AG04450 (cell line): ENCODE measurements at regions not wholly inside any gene's neighbourhood (a gene's known extent, or its start where the extent isn't known, plus 50 kb on each side); places are given as distances from the start of the nearest gene placed in this dataset.

Experiments used
- CTCF ChIA-PET: fragments of 300-600, 350-600 bp; formaldehyde crosslinking; extraction: SDS; loops from one replicate; lab custom pipeline; 2022; ENCODE audit warnings: antibody characterized with exemption, inconsistent platforms; lab: Charles Lee
- POLR2A ChIA-PET: fragments of 350-600 bp; formaldehyde crosslinking; extraction: SDS; loops from one replicate; lab custom pipeline; 2021; ENCODE audit warnings: antibody characterized with exemption, inconsistent platforms; lab: Yijun Ruan, JAX
- DNase-seq: peaks from one replicate; pipeline ENCODE4 v3.0.0-alpha.2; 2011; ENCODE audit warnings: low read depth, low spot score
- H3K27ac ChIP-seq: one replicate; pipeline ENCODE4 v1.5.1; 2012; ENCODE audit warnings: low read depth, low read length, control low read depth
- H3K27me3 ChIP-seq: one replicate; pipeline ENCODE4 v1.6.0; 2012; ENCODE audit warnings: low read length; ENCODE audit not compliant: control insufficient read depth, insufficient read depth
- H3K4me3 ChIP-seq: 2 replicates; pipeline ENCODE4 v1.5.1; 2011; ENCODE audit warnings: mild to moderate bottlenecking, low read depth, low read length, control low read depth
- H3K9me3 ChIP-seq: 2 replicates; pipeline ENCODE4 v1.5.1; 2012; ENCODE audit warnings: low read length; ENCODE audit not compliant: control insufficient read depth, insufficient read depth
- TF ChIP-seq, protein P1 (sequence below): IDR thresholded peaks from 2 replicates; pipeline ENCODE4 v1.5.1; 2011; ENCODE audit warnings: low read depth, low read length, control low read depth, inconsistent platforms

DNA sequence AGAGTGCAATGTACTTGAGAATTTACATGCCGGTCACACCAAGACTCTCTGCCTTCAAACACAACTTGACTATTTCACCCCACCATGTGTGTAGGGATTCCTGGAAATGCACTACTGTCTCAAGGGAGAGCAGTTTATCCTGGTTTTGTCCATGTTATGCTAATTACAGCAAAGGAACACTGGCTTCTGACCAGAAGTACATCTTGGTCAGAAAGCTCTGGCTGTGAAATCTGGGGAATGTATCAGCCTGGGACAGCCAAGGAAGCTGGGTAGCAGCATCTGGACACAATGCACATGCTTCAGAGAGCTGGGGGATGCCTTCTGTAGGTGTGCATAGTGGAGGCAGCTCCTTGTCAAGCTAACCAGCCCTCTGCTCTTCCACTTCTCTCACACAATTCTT is 1432.6 kb upstream of the TENM3 start:
- TF ChIP-seq, protein P1, sequence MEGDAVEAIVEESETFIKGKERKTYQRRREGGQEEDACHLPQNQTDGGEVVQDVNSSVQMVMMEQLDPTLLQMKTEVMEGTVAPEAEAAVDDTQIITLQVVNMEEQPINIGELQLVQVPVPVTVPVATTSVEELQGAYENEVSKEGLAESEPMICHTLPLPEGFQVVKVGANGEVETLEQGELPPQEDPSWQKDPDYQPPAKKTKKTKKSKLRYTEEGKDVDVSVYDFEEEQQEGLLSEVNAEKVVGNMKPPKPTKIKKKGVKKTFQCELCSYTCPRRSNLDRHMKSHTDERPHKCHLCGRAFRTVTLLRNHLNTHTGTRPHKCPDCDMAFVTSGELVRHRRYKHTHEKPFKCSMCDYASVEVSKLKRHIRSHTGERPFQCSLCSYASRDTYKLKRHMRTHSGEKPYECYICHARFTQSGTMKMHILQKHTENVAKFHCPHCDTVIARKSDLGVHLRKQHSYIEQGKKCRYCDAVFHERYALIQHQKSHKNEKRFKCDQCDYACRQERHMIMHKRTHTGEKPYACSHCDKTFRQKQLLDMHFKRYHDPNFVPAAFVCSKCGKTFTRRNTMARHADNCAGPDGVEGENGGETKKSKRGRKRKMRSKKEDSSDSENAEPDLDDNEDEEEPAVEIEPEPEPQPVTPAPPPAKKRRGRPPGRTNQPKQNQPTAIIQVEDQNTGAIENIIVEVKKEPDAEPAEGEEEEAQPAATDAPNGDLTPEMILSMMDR, result no peak
- no peak for DNase-seq
- no peaks in the 10 kb centered on the region for H3K9me3 ChIP-seq
- POLR2A ChIA-PET, result no interaction called here
- no peak overlapping the region for H3K27ac ChIP-seq
- CTCF ChIA-PET, result interaction anchor here (2.5 to 3.4 kb wide), 2 partner anchors 18 to 145 kb away, joined by 12 to 13 read pairs; no protein-coding TSS in a partner anchor
- no peaks in the 10 kb centered on the region for H3K27me3 ChIP-seq
- H3K4me3 ChIP-seq, result no peak overlapping the region

DNA sequence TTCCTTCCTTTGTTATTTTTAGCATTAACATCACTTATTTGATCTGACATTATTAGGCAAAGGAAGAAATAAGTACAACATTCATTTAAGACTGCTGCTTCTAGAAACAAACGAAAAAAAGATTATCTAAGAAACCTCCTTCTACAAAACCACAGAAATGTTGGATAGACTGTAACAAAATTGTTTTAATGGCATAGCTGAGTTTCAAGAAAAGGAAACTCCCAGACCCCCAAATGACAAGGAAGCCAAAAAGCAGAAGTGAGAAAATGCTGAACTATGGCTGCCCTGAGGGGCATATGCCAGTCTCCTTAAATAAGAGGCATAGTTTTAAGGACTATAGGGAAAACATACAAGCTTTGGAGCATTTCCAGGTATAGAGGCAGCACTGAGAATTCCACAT is 1431.6 kb upstream of the TENM3 start:
- ChIA-PET POLR2A (no interaction called here), CTCF (interaction anchor here (1.3 to 3.4 kb wide), 2 partner anchors 16 to 146 kb away, joined by 4 to 12 read pairs; no protein-coding TSS in a partner anchor)
- no peak overlapping the region for H3K4me3 ChIP-seq
- H3K9me3 ChIP-seq, result no peaks in the 10 kb centered on the region
- no peaks in the 10 kb centered on the region for H3K27me3 ChIP-seq
- TF ChIP-seq, protein P1, result no peak
- no peak overlapping the region for H3K27ac ChIP-seq
- DNase-seq, result no peak

DNA sequence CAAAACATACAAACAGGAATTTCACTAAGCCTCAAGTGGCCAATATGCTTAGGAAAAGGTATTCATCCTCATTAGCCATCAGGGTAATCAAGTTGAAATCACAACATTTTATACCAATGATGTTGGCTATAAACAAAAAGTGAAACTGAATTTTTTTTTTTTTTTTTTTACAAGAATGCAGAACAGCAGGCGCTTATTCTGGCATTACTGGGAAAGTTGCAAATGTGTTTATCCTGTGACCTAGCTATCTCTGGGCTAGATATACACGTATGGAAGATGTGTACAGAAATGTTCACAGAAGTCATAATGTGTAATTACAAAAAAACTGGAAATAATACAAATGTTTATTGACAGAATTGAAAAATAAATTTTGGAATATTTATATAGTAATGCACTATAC is 1430.4 kb upstream of the TENM3 start:
- no peak overlapping the region for H3K27ac ChIP-seq
- H3K4me3 ChIP-seq, result no peak overlapping the region
- CTCF ChIA-PET, result interaction anchor here (0.6 to 3.4 kb wide), 4 partner anchors 14 to 383 kb away, joined by 3 to 12 read pairs (median 4); no protein-coding TSS in a partner anchor
- DNase-seq, result no peak
- no peaks in the 10 kb centered on the region for H3K9me3 ChIP-seq
- POLR2A ChIA-PET, result no interaction called here
- no peaks in the 10 kb centered on the region for H3K27me3 ChIP-seq
- TF ChIP-seq, protein P1, result no peak

DNA sequence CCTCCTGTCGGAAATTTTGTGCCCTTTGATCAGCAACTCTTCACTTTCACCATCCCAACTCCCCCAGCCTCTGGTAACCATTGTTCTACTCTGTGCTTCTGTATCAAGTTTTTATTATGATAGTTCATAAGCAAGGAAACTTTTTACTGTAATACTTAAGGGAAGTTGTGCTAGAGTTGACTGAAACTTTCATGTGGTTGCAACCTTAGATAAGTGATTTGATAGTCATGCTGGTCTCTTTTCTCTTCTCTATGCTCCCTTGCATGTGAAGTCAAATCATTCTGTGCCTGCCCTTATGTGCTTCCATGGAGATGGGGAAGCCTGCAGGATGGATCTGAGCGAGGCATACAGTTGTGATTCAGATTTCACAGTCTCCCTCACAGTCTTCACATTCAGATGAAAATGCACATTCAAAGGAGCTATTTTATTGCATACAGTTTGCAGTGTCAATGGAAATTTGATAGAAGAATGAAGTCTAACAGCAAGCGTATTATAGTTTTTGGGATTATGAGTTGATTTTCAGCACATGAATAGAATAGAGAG is 1428.3 kb upstream of the TENM3 start:
- CTCF ChIA-PET, result interaction anchor here (1.5 to 1.8 kb wide), 2 partner anchors 14 to 150 kb away, joined by 4 to 5 read pairs; no protein-coding TSS in a partner anchor
- POLR2A ChIA-PET, result no interaction called here

DNA sequence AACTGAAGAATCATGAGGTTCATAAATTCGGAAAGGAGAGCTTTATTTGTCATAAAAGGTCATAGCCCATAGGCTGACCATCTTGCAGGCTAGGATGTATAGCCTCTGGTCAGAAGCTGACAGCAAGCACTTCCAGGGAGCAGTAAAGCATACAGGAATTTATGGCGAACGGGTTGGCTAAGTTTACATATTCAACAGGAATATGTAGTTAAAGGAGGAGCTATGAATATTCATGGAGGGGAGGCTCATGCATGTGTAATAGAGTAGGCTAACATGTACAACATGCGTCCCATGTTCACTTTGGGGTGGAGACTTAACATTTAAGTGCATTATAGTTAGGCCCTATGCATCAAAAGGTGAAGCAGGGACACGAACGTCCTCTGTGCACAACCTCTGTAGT is 1425.7 kb upstream of the TENM3 start:
- ChIA-PET POLR2A (no interaction called here), CTCF (interaction anchor here (1.0 to 1.2 kb wide), 3 partner anchors 10 to 151 kb away, joined by 4 to 5 read pairs (median 4); no protein-coding TSS in a partner anchor)
- DNase-seq, result no peak
- no peak overlapping the region for H3K4me3 ChIP-seq
- H3K27me3 ChIP-seq, result no peaks in the 10 kb centered on the region
- TF ChIP-seq, protein P1, result no peak
- no peaks in the 10 kb centered on the region for H3K9me3 ChIP-seq
- no peak overlapping the region for H3K27ac ChIP-seq

More for the DNA sequence above, 1428.3 kb upstream of the TENM3 start:
- TF ChIP-seq, protein P1, result no peak
- no peak for DNase-seq
- Histone ChIP-seq H3K9me3 (no peaks in the 10 kb centered on the region), H3K4me3 (no peak overlapping the region), H3K27me3 (no peaks in the 10 kb centered on the region), H3K27ac (no peak overlapping the region)
